ENCODE measurements at regions not wholly inside any gene's neighbourhood (a gene's known extent, or its start where the extent isn't known, plus 50 kb on each side); places are given as distances from the start of the nearest gene placed in this dataset.

DNA sequence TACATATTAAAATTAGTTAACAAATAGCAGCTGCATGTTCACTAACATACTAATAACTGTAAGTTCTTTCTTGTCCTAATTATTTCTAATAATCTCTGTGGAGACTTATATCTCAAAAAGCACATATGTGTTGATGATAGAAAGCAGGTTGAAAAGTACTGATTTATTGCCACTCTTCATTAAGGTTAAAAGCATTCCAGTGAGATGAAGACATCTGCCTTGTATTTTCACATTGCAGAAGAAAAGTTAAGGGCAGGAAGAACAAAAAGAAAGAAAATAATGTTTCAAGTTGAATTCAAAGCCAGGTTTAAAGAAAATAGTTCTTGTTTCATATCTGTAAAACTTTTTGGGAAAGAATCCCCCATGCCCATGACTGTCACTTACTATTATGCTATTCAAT, 429.9 kb downstream of the MTX2 start:
- intact Hi-C loops (cut with micrococcal nuclease; ENCODE audit: unreplicated experiment) = no loop called here
- Histone ChIP-seq H3K9ac (ENCODE audit: insufficient read depth, low read depth, low read length) (no peak overlapping the region), H2AFZ (ENCODE audit: low read length) (no peak overlapping the region), H3K4me2 (ENCODE audit: low read depth, low read length) (no peak overlapping the region), H3K4me3 (replicated peaks in 1 of 3; ENCODE audit: insufficient read depth in 1 of 3, low read depth in 2 of 3, low read length in 3 of 3) (no peak overlapping the region), H3K36me3 (replicated peaks in 1 of 2; ENCODE audit: control insufficient read depth in 1 of 2, insufficient read depth in 2 of 2, low read length in 2 of 2) (no peaks in the 10 kb centered on the region), H3K79me2 (ENCODE audit: insufficient read depth, low read length) (no peaks in the 10 kb centered on the region), H4K20me1 (ENCODE audit: insufficient read depth, low read length) (no peaks in the 10 kb centered on the region; the same call in 1 of the 2 replicates), H3K27ac (ENCODE audit: extremely low read length, insufficient read depth, low read length) (no peak overlapping the region), H3K9me3 (ENCODE audit: low read length) (no peaks in the 10 kb centered on the region), H3K4me1 (ENCODE audit: insufficient read depth, low read length) (no peaks in the 10 kb centered on the region), H3K27me3 (ENCODE audit: control insufficient read depth in 1 of 2, insufficient read depth in 2 of 2, low read length in 2 of 2) (no peaks in the 10 kb centered on the region)
- TF ChIP-seq ARID3A (IDR thresholded peaks at IDR 0.05; ENCODE audit: low read depth, low read length) (no peak), ZMYM4 (CRISPR knock-in tag; IDR thresholded peaks at IDR 0.05) (no peak), REL (CRISPR knock-in tag; conservative IDR thresholded peaks at IDR 0.05) (no peak), ZNF773 (CRISPR knock-in tag; IDR thresholded peaks at IDR 0.05; ENCODE audit: borderline replicate concordance) (no peak), ZNF660 (CRISPR knock-in tag; IDR thresholded peaks at IDR 0.05; ENCODE audit: borderline replicate concordance, low read depth) (no peak), ZNF468 (CRISPR knock-in tag; IDR thresholded peaks at IDR 0.05) (no peak), ZNF34 (CRISPR knock-in tag; IDR thresholded peaks at IDR 0.05; ENCODE audit: borderline replicate concordance) (no peak), KLF11 (CRISPR knock-in tag; IDR thresholded peaks at IDR 0.05) (no peak), HDAC2 (CRISPR knock-in tag; IDR thresholded peaks at IDR 0.05) (no peak), ZNF883 (CRISPR knock-in tag; IDR thresholded peaks at IDR 0.05; ENCODE audit: not compliant biosample characterization) (no peak), TGIF2 (CRISPR knock-in tag; IDR thresholded peaks at IDR 0.05) (no peak), PHB2 (IDR thresholded peaks at IDR 0.05; ENCODE audit: partially characterized antibody) (no peak), BCL3 (CRISPR knock-in tag; IDR thresholded peaks at IDR 0.05) (no peak)
- TF ChIP-seq, protein P1, sequence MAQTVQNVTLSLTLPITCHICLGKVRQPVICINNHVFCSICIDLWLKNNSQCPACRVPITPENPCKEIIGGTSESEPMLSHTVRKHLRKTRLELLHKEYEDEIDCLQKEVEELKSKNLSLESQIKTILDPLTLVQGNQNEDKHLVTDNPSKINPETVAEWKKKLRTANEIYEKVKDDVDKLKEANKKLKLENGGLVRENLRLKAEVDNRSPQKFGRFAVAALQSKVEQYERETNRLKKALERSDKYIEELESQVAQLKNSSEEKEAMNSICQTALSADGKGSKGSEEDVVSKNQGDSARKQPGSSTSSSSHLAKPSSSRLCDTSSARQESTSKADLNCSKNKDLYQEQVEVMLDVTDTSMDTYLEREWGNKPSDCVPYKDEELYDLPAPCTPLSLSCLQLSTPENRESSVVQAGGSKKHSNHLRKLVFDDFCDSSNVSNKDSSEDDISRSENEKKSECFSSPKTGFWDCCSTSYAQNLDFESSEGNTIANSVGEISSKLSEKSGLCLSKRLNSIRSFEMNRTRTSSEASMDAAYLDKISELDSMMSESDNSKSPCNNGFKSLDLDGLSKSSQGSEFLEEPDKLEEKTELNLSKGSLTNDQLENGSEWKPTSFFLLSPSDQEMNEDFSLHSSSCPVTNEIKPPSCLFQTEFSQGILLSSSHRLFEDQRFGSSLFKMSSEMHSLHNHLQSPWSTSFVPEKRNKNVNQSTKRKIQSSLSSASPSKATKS (CRISPR knock-in tag; IDR thresholded peaks at IDR 0.05) = no peak
- DNase-seq (ENCODE audit: low spot score) (no peak), ATAC-seq (no peak), FAIRE-seq (no peak)
- ChIA-PET POLR2A (no interaction called here), CTCF (ENCODE audit: low intra/inter-chr PET ratio, low total read pairs) (no interaction called here)
- BruUV-seq (replicated peaks) = no TSS peak
- in situ Hi-C loops (cut with HindIII; ENCODE audit: extremely low pct_ligation_motif_present, low pct_unique_long_range_greater_than_20kb) = no loop called here

All from HepG2 (cell line).